ENCODE measurements at regions not wholly inside any gene's neighbourhood (a gene's known extent, or its start where the extent isn't known, plus 50 kb on each side); places are given as distances from the start of the nearest gene placed in this dataset.

- Histone ChIP-seq H3K4me2 (ENCODE audit: insufficient read depth, low read length) (no peak overlapping the region), H2AFZ (ENCODE audit: low read depth, low read length) (no peak overlapping the region), H3K9me3 (replicated peaks; ENCODE audit: control insufficient read depth, insufficient read depth, low read length) (no peaks in the 10 kb centered on the region), H3K9me1 (replicated peaks; ENCODE audit: control insufficient read depth, extremely low read depth, insufficient read depth, low read length) (no peaks in the 10 kb centered on the region), H3K27ac (ENCODE audit: insufficient read depth, low read depth, low read length) (no peak overlapping the region), H3K27me3 (ENCODE audit: control insufficient read depth in 2 of 2, insufficient read depth in 2 of 2, low read length in 2 of 2) (no peaks in the 10 kb centered on the region), H3K36me3 (ENCODE audit: control insufficient read depth in 2 of 2, extremely low read depth in 1 of 2, insufficient read depth in 2 of 2, low read length in 2 of 2) (no peaks in the 10 kb centered on the region), H3K4me3 (replicated peaks in 1 of 3; ENCODE audit: insufficient read depth in 1 of 3, low read depth in 1 of 3, low read length in 3 of 3) (no peak overlapping the region), H3K79me2 (ENCODE audit: control insufficient read depth, insufficient read depth, low read length) (no peaks in the 10 kb centered on the region), H4K20me1 (replicated peaks; ENCODE audit: control insufficient read depth, extremely low read depth, insufficient read depth, low read length) (no peaks in the 10 kb centered on the region), H3K9ac (replicated peaks; ENCODE audit: extremely low read depth, insufficient read depth, low read length) (no peak overlapping the region), H3K4me1 (ENCODE audit: control insufficient read depth, extremely low read depth, insufficient read depth, low read length) (peaks cover 29% of the 10 kb centered on the region)
- TF ChIP-seq MAX (IDR thresholded peaks at IDR 0.05; ENCODE audit: insufficient read depth, insufficient read length) (peak; percentile 16), GATA2 (IDR thresholded peaks at IDR 0.05; ENCODE audit: insufficient read depth, insufficient read length, low read depth, low read length) (no peak), FOS (IDR thresholded peaks at IDR 0.05; ENCODE audit: borderline replicate concordance, insufficient read depth, low read length) (peak; percentile 70), EZH2 (IDR thresholded peaks at IDR 0.05; ENCODE audit: borderline replicate concordance, low read depth, low read length, severe bottlenecking) (no peak)
- FAIRE-seq (peak; percentile 69), DNase-seq (ENCODE audit: low read depth, low spot score) (peak; percentile 54)
- no TSS peak for BruUV-seq (replicated peaks)
- intact Hi-C loops (cut with micrococcal nuclease): loop anchor here (2.0 to 5.0 kb wide), 2 partner anchors 57 to 67 kb away; no protein-coding TSS in a partner anchor
- ChIA-PET CTCF (interaction anchor here (0.6 to 2.1 kb wide), 5 partner anchors 10 to 61 kb away, joined by 3 to 10 read pairs (median 3); no protein-coding TSS in a partner anchor), POLR2A (interaction anchor here (0.6 kb wide), 1 partner anchor 221 kb away, joined by 3 read pairs; no protein-coding TSS in a partner anchor)
- dilution Hi-C loops (cut with MboI; ENCODE audit: extremely low pct_ligation_motif_present, low sequenced_read_pairs): no loop called here
Observed at GRCh38 chr13:44815623-44816022, 173.6 kb downstream of the NUFIP1 start.

- no peaks in the 10 kb centered on the region for H3K79me2 ChIP-seq (ENCODE audit: control insufficient read depth, insufficient read depth, low read length)
- no peak overlapping the region for H3K4me2 ChIP-seq (ENCODE audit: insufficient read depth, low read length)
- no TSS peak for BruUV-seq (replicated peaks)
- H3K4me1 ChIP-seq (ENCODE audit: control insufficient read depth, extremely low read depth, insufficient read depth, low read length): peaks cover 29% of the 10 kb centered on the region
- H3K9me3 ChIP-seq (replicated peaks; ENCODE audit: control insufficient read depth, insufficient read depth, low read length): no peaks in the 10 kb centered on the region
- no peak overlapping the region for H3K27ac ChIP-seq (ENCODE audit: insufficient read depth, low read depth, low read length)
- no peak overlapping the region for H2AFZ ChIP-seq (ENCODE audit: low read depth, low read length)
- H4K20me1 ChIP-seq (replicated peaks; ENCODE audit: control insufficient read depth, extremely low read depth, insufficient read depth, low read length): no peaks in the 10 kb centered on the region
- no peaks in the 10 kb centered on the region for H3K9me1 ChIP-seq (replicated peaks; ENCODE audit: control insufficient read depth, extremely low read depth, insufficient read depth, low read length)
- no peak overlapping the region for H3K9ac ChIP-seq (replicated peaks; ENCODE audit: extremely low read depth, insufficient read depth, low read length)
- no peaks in the 10 kb centered on the region for H3K36me3 ChIP-seq (ENCODE audit: control insufficient read depth in 2 of 2, extremely low read depth in 1 of 2, insufficient read depth in 2 of 2, low read length in 2 of 2)
- ChIA-PET CTCF (interaction anchor here (1.2 to 2.1 kb wide), 2 partner anchors 10 to 58 kb away, joined by 3 to 10 read pairs; no protein-coding TSS in a partner anchor), POLR2A (interaction anchor here (0.6 kb wide), 1 partner anchor 220 kb away, joined by 3 read pairs; no protein-coding TSS in a partner anchor)
- intact Hi-C loops (cut with micrococcal nuclease): loop anchor here (2.0 to 5.0 kb wide), 2 partner anchors 56 to 67 kb away; no protein-coding TSS in a partner anchor
- TF ChIP-seq CTCF (IDR thresholded peaks at IDR 0.05; ENCODE audit: extremely low read depth in 1 of 2, insufficient read depth in 1 of 2, low read depth in 1 of 2, low read length in 2 of 2): no peak
- TF ChIP-seq JUN (IDR thresholded peaks at IDR 0.05; ENCODE audit: borderline replicate concordance, insufficient read depth, insufficient read length, low read depth): no peak
- TF ChIP-seq GATA2 (IDR thresholded peaks at IDR 0.05; ENCODE audit: insufficient read depth, insufficient read length, low read depth, low read length): no peak
- dilution Hi-C loops (cut with MboI; ENCODE audit: extremely low pct_ligation_motif_present, low sequenced_read_pairs): no loop called here
- DNase-seq (ENCODE audit: low read depth, low spot score): no peak
- no peak for FAIRE-seq
- H3K4me3 ChIP-seq (replicated peaks in 1 of 3; ENCODE audit: insufficient read depth in 1 of 3, low read depth in 1 of 3, low read length in 3 of 3): no peak overlapping the region
- H3K27me3 ChIP-seq (ENCODE audit: control insufficient read depth in 2 of 2, insufficient read depth in 2 of 2, low read length in 2 of 2): no peaks in the 10 kb centered on the region
Observed at GRCh38 chr13:44814836-44815235, 174.4 kb downstream of the NUFIP1 start.
